ENCODE measurements at regions not wholly inside any gene's neighbourhood (a gene's known extent, or its start where the extent isn't known, plus 50 kb on each side); places are given as distances from the start of the nearest gene placed in this dataset.

DNA sequence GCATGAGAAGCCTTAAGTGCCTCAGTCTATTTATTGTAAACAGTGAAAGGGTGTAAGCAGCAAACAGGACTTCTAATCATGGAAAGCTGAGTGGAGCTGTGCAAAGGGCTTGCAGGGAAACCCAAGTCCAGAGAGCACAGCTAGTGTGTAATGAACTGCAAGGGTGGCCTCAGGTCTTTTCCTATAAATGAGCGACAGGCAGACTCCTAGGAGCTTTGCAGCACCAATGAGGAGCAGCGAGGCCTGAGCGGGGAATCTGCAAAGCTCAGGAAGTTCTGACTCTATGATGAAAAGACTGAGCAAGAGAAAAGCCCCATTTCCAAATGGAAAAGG is 250.1 kb upstream of the MAP3K1 start:
- TF ChIP-seq YY1 (IDR thresholded peaks at IDR 0.05; ENCODE audit: insufficient read depth, insufficient read length) (no peak), SUZ12 (IDR thresholded peaks at IDR 0.05; ENCODE audit: extremely low read depth, insufficient read depth, insufficient read length) (no peak)

Data from NT2/D1 (cell line).